Ishikawa (cell line): ENCODE measurements at regions not wholly inside any gene's neighbourhood (a gene's known extent, or its start where the extent isn't known, plus 50 kb on each side); places are given as distances from the start of the nearest gene placed in this dataset.
A peak's percentile ranks its signal among the peaks of the same experiment; 100 is the strongest.

Experiments used
- CEBPB ChIP-seq: IDR thresholded peaks from 2 replicates; pipeline ENCODE4 v1.6.1; 2012
- CREB1 ChIP-seq: IDR thresholded peaks from 2 replicates; pipeline ENCODE4 v1.6.1; 2012; ENCODE audit warnings: low read depth
- EGR1 ChIP-seq: IDR thresholded peaks from 2 replicates; pipeline ENCODE4 v1.6.1; 2012
- EP300 ChIP-seq: IDR thresholded peaks from 2 replicates; pipeline ENCODE4 v1.6.1; 2012; ENCODE audit warnings: borderline replicate concordance
- FOXM1 ChIP-seq: IDR thresholded peaks from 2 replicates; pipeline ENCODE4 v1.6.1; 2012; ENCODE audit warnings: low read depth, borderline replicate concordance
- MAX ChIP-seq: IDR thresholded peaks from 2 replicates; pipeline ENCODE4 v1.6.1; 2012
- NFIC ChIP-seq: IDR thresholded peaks from 2 replicates; pipeline ENCODE4 v1.6.1; 2012
- RAD21 ChIP-seq: IDR thresholded peaks from 2 replicates; pipeline ENCODE4 v1.6.1; 2012; ENCODE audit warnings: low read depth
- REST ChIP-seq: IDR thresholded peaks from 2 replicates; pipeline ENCODE4 v1.6.1; 2012; ENCODE audit warnings: low read depth, mild to moderate bottlenecking
- TAF1 ChIP-seq: IDR thresholded peaks from 2 replicates; pipeline ENCODE4 v1.6.1; 2012; ENCODE audit warnings: low read depth, mild to moderate bottlenecking
- TCF12 ChIP-seq: IDR thresholded peaks from 2 replicates; pipeline ENCODE4 v1.6.1; 2012; ENCODE audit warnings: low read depth
- TEAD4 ChIP-seq: IDR thresholded peaks from 2 replicates; pipeline ENCODE4 v1.6.1; 2012
- USF1 ChIP-seq: IDR thresholded peaks from 2 replicates; pipeline ENCODE4 v1.6.1; 2012
- YY1 ChIP-seq: IDR thresholded peaks from 2 replicates; pipeline ENCODE4 v1.6.1; 2012; ENCODE audit warnings: low read depth
- ZBTB7A ChIP-seq: IDR thresholded peaks from 2 replicates; pipeline ENCODE4 v1.6.1; 2012; ENCODE audit warnings: low read depth

- TF ChIP-seq TEAD4: no peak
- no peak for TF ChIP-seq USF1
- TF ChIP-seq MAX: no peak
- TF ChIP-seq EGR1: no peak
- no peak for TF ChIP-seq REST
- no peak for TF ChIP-seq CREB1
- no peak for TF ChIP-seq TCF12
- no peak for TF ChIP-seq FOXM1
- TF ChIP-seq RAD21: no peak
- no peak for TF ChIP-seq ZBTB7A
- no peak for TF ChIP-seq NFIC
- TF ChIP-seq CEBPB: no peak
- no peak for TF ChIP-seq TAF1
- TF ChIP-seq EP300: no peak
Observed at GRCh38 chr2:18119883-18120282, 241.4 kb downstream of the KCNS3 start.

- no peak for TF ChIP-seq NFIC
- TF ChIP-seq CREB1: no peak
- no peak for TF ChIP-seq CEBPB
Observed at GRCh38 chr2:18118703-18119102, 240.2 kb downstream of the KCNS3 start.

- no peak for TF ChIP-seq CREB1
- no peak for TF ChIP-seq USF1
- no peak for TF ChIP-seq TCF12
- no peak for TF ChIP-seq CEBPB
- TF ChIP-seq MAX: no peak
- TF ChIP-seq EGR1: no peak
- peak; percentile 51 for TF ChIP-seq RAD21
Observed at GRCh38 chr2:18117592-18117991, 239.1 kb downstream of the KCNS3 start.

- no peak for TF ChIP-seq USF1
- no peak for TF ChIP-seq CEBPB
- no peak for TF ChIP-seq EGR1
- no peak for TF ChIP-seq FOXM1
- no peak for TF ChIP-seq NFIC
- TF ChIP-seq YY1: no peak
- TF ChIP-seq TEAD4: no peak
- no peak for TF ChIP-seq ZBTB7A
- no peak for TF ChIP-seq REST
- TF ChIP-seq CREB1: no peak
- no peak for TF ChIP-seq RAD21
- TF ChIP-seq TCF12: no peak
- no peak for TF ChIP-seq MAX
- TF ChIP-seq EP300: no peak
- no peak for TF ChIP-seq TAF1
Observed at GRCh38 chr2:18110222-18110621, 231.8 kb downstream of the KCNS3 start.

GRCh38 chr2:18106841-18107240 lies 228.4 kb downstream of the KCNS3 start:
- TF ChIP-seq FOXM1 (no peak), REST (no peak), CREB1 (no peak), MAX (no peak), CEBPB (no peak), TEAD4 (no peak), YY1 (no peak), TCF12 (no peak), NFIC (no peak), ZBTB7A (no peak), RAD21 (no peak), TAF1 (no peak), EP300 (no peak), EGR1 (no peak), USF1 (no peak)
